ENCODE measurements at regions not wholly inside any gene's neighbourhood (a gene's known extent, or its start where the extent isn't known, plus 50 kb on each side); places are given as distances from the start of the nearest gene placed in this dataset.

GRCh38 chr12:38544330-38545066 is 227.9 kb downstream of the ALG10B start:
- ChIA-PET CTCF (no interaction called here), POLR2A (no interaction called here)
- no peak for DNase-seq (ENCODE audit: low read depth, low spot score)

DNA sequence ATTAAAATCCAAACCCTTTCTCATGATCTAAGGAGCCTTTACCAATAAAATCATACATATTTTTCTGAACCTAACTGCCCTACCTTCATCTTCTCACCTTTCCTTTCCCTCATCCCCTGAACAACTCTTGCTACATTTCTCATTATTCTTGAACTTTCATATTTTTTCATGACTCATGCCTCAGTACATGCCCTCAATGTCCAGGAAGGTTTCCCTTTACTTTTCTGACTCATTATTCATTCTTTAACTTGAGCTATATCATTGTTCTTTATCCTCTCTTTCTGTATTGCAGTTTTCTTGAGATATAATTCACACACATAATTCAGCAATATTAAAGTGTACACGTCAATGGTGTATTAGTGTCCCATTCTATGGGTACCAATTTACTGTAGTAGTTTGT is 231.0 kb downstream of the ALG10B start:
- CTCF ChIA-PET: no interaction called here
- H3K27ac ChIP-seq (ENCODE audit: low read depth, low read length): no peak overlapping the region
- TF ChIP-seq CTCF (IDR thresholded peaks at IDR 0.05; ENCODE audit: low read depth, low read length): no peak
- peaks cover 7% of the 10 kb centered on the region; the same call in 1 of the 2 replicates for H3K9me3 ChIP-seq (ENCODE audit: control insufficient read depth, insufficient read depth, low read length)
- H3K27me3 ChIP-seq (ENCODE audit: control insufficient read depth, insufficient read depth, low read length): no peaks in the 10 kb centered on the region
- POLR2A ChIA-PET: no interaction called here
- DNase-seq (ENCODE audit: low read depth, low spot score): no peak
- no peak overlapping the region for H3K4me3 ChIP-seq (ENCODE audit: low read depth, low read length)

More at GRCh38 chr12:38544330-38545066, 227.9 kb downstream of the ALG10B start:
- peaks cover 12% of the 10 kb centered on the region; the same call in 1 of the 2 replicates for H3K9me3 ChIP-seq (ENCODE audit: control insufficient read depth, insufficient read depth, low read length)
- no peak for TF ChIP-seq CTCF (IDR thresholded peaks at IDR 0.05; ENCODE audit: low read depth, low read length)
- H3K27ac ChIP-seq (ENCODE audit: low read depth, low read length): no peak overlapping the region
- no peaks in the 10 kb centered on the region for H3K27me3 ChIP-seq (ENCODE audit: control insufficient read depth, insufficient read depth, low read length)
- H3K4me3 ChIP-seq (ENCODE audit: low read depth, low read length): no peak overlapping the region

DNA sequence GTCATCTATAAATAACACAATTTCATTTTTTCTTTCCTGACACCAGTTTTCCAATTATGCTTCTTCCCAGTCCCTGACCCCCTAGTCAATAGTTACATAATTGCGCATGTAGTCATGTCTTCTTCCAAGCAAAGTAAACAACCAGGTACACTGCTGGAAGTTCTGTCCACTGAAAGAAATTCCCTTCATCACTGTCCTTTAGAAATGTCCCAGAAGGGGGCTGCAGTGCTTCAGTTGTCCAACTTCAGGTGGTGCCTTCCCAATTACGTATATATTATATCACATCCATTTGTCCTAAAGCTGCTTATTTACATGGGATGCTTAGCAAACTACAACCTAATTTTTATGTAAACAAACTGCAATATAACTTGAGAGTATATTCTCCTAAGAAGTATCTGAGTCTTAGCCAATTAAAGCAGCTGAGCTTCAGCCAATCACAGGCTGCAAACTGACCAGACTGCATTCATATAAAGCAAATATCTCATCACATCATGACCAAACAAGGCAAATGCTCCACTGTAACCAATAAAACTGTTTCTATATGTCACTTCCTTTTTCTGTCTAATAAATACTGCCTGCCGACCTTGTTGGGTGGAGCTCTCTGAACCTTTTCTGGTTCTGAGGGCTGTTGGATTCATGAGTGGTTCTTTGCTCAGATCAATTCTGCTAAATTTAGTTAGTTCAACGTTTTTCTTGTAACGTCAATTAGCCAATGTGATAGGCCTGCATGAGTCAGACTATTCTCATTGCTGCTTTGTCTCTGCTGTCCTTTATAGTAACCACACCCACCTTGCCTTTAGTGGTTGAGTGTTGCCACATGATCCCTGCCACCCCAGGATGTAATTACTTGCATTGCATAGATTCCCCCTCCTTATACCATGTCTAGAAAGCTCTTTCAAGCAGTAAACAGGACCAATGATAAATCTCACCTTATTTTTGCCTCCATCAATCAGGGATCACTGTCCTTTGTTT is 239.3 kb downstream of the ALG10B start:
- POLR2A ChIA-PET: no interaction called here
- no peak for DNase-seq (ENCODE audit: low read depth, low spot score)
- no peaks in the 10 kb centered on the region for H3K27me3 ChIP-seq (ENCODE audit: control insufficient read depth, insufficient read depth, low read length)
- CTCF ChIA-PET: no interaction called here
- no peak overlapping the region for H3K27ac ChIP-seq (ENCODE audit: low read depth, low read length)
- no peak for TF ChIP-seq CTCF (IDR thresholded peaks at IDR 0.05; ENCODE audit: low read depth, low read length)
- no peak overlapping the region for H3K4me3 ChIP-seq (ENCODE audit: low read depth, low read length)
- peaks cover 4% of the 10 kb centered on the region; the same call in 1 of the 2 replicates for H3K9me3 ChIP-seq (ENCODE audit: control insufficient read depth, insufficient read depth, low read length)

- ChIA-PET POLR2A (no interaction called here), CTCF (no interaction called here)
- DNase-seq (ENCODE audit: low read depth, low spot score): no peak
- no peak overlapping the region for H3K4me3 ChIP-seq (ENCODE audit: low read depth, low read length)
- H3K9me3 ChIP-seq (ENCODE audit: control insufficient read depth, insufficient read depth, low read length): peaks cover 4% of the 10 kb centered on the region; the same call in 1 of the 2 replicates
- no peaks in the 10 kb centered on the region for H3K27me3 ChIP-seq (ENCODE audit: control insufficient read depth, insufficient read depth, low read length)
- H3K27ac ChIP-seq (ENCODE audit: low read depth, low read length): no peak overlapping the region
- no peak for TF ChIP-seq CTCF (IDR thresholded peaks at IDR 0.05; ENCODE audit: low read depth, low read length)
Measured at GRCh38 chr12:38556647-38557046, 240.1 kb downstream of the ALG10B start.

GRCh38 chr12:38585086-38585485 is 268.5 kb downstream of the ALG10B start:
- ChIA-PET POLR2A (no interaction called here), CTCF (no interaction called here)
- no peak for TF ChIP-seq CTCF (IDR thresholded peaks at IDR 0.05; ENCODE audit: low read depth, low read length)
- Histone ChIP-seq H3K4me3 (ENCODE audit: low read depth, low read length) (no peak overlapping the region), H3K27ac (ENCODE audit: low read depth, low read length) (no peak overlapping the region), H3K27me3 (ENCODE audit: control insufficient read depth, insufficient read depth, low read length) (no peaks in the 10 kb centered on the region), H3K9me3 (ENCODE audit: control insufficient read depth, insufficient read depth, low read length) (peaks cover 10% of the 10 kb centered on the region; the same call in 1 of the 2 replicates)
- DNase-seq (ENCODE audit: low read depth, low spot score): no peak

All from AG04450 (cell line).